HL-60 (cell line): ENCODE measurements at regions not wholly inside any gene's neighbourhood (a gene's known extent, or its start where the extent isn't known, plus 50 kb on each side); places are given as distances from the start of the nearest gene placed in this dataset.

ENCODE experiments used
- DNase-seq, 2 experiments: peaks; one replicate each; pipeline ENCODE4 v3.0.0-alpha.2; 2010 to 2020; ENCODE audit warnings: low read depth in 1 of 2, low spot score in 1 of 2
- H3K27ac ChIP-seq: fragments of 250-450 bp; sonication (Bioruptor Pico); replicated peaks from 2 replicates; pipeline ENCODE4 v1.5.1; 2020; ENCODE audit warnings: mild to moderate bottlenecking, moderate library complexity
- H3K27me3 ChIP-seq: fragments of 250-450 bp; sonication (Bioruptor Pico); 2 replicates; pipeline ENCODE4 v1.5.1; 2021; ENCODE audit warnings: mild to moderate bottlenecking, moderate library complexity; ENCODE audit not compliant: insufficient read depth, poor library complexity, severe bottlenecking
- H3K4me3 ChIP-seq: replicated peaks from 2 replicates; pipeline ENCODE4 v1.5.1; 2011; ENCODE audit warnings: mild to moderate bottlenecking, control low read depth, low read length; ENCODE audit not compliant: insufficient read depth
- CTCF ChIP-seq: IDR thresholded peaks from one replicate; pipeline ENCODE4 v1.5.1; 2011; ENCODE audit warnings: low read length, control low read depth, inconsistent platforms; ENCODE audit not compliant: insufficient read depth
- GABPA ChIP-seq: IDR thresholded peaks from 2 replicates; pipeline ENCODE4 v1.6.1; 2012; ENCODE audit warnings: low read depth
- POLR2AphosphoS5 ChIP-seq: IDR thresholded peaks from 2 replicates; pipeline ENCODE4 v1.6.1; 2012; ENCODE audit warnings: low read depth
- REST ChIP-seq: IDR thresholded peaks from 2 replicates; pipeline ENCODE4 v1.6.1; 2012; ENCODE audit warnings: low read depth; ENCODE audit not compliant: insufficient replicate concordance
- SPI1 ChIP-seq: IDR thresholded peaks from 2 replicates; pipeline ENCODE4 v1.6.1; 2012; ENCODE audit warnings: low read depth, mild to moderate bottlenecking, borderline replicate concordance

GRCh38 chr12:105569886-105570285 lies 239.4 kb downstream of the C12orf75 start:
- TF ChIP-seq REST: no peak
- TF ChIP-seq GABPA: no peak
- no peak for TF ChIP-seq SPI1
- TF ChIP-seq POLR2AphosphoS5: no peak
- no peak for TF ChIP-seq CTCF
- H3K27ac ChIP-seq: no peak overlapping the region
- H3K4me3 ChIP-seq: no peak overlapping the region
- no peak for DNase-seq
- H3K27me3 ChIP-seq: no peaks in the 10 kb centered on the region

GRCh38 chr12:105570944-105571343 lies 240.5 kb downstream of the C12orf75 start:
- no peak for DNase-seq
- no peaks in the 10 kb centered on the region for H3K27me3 ChIP-seq

GRCh38 chr12:105573574-105573973 lies 243.1 kb downstream of the C12orf75 start:
- no peaks in the 10 kb centered on the region for H3K27me3 ChIP-seq
- DNase-seq: no peak
- no peak for TF ChIP-seq CTCF
- TF ChIP-seq SPI1: no peak
- no peak for TF ChIP-seq POLR2AphosphoS5
- no peak for TF ChIP-seq GABPA
- TF ChIP-seq REST: no peak
- H3K27ac ChIP-seq: no peak overlapping the region
- no peak overlapping the region for H3K4me3 ChIP-seq

More at GRCh38 chr12:105570944-105571343, 240.5 kb downstream of the C12orf75 start:
- Histone ChIP-seq H3K4me3 (no peak overlapping the region), H3K27ac (no peak overlapping the region)
- TF ChIP-seq SPI1 (no peak), POLR2AphosphoS5 (no peak), GABPA (no peak), REST (no peak), CTCF (no peak)
